Erythroblast (primary cell): ENCODE measurements at regions not wholly inside any gene's neighbourhood (a gene's known extent, or its start where the extent isn't known, plus 50 kb on each side); places are given as distances from the start of the nearest gene placed in this dataset.

Source experiments
- DNase-seq, 2 experiments: peaks; one replicate each; lab custom pipeline; 2025; lab: John Stamatoyannopoulos, UW
- GATA1 ChIP-seq: IDR thresholded peaks from 2 replicates; pipeline ENCODE4 v1.6.1; 2011; ENCODE audit warnings: low read depth, mild to moderate bottlenecking, control low read depth, low read length, moderate library complexity
- POLR2A ChIP-seq: IDR thresholded peaks from 2 replicates; pipeline ENCODE4 v1.6.1; 2011; ENCODE audit warnings: mild to moderate bottlenecking, low read length

DNA sequence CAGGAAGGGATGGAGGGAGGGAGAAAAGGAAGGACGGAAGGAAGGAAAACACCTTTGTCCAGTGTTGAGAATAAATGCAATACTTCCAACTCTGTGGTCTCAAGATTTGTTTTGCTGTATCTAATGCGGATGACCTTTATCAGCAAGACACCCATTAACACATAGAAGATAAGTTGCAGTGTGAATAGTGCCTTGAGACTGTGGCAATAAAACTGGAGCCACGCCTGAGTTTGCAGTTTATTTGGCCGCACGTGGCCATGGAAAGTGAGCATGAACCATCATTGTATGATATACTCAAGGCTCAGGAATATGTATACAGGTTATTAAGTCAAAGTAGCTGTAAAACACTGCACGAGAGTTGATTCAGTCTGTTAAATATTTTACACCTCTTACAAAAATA lies 113.6 kb upstream of the EEA1 start:
- TF ChIP-seq GATA1 (no peak), POLR2A (no peak)
- DNase-seq = no peak

DNA sequence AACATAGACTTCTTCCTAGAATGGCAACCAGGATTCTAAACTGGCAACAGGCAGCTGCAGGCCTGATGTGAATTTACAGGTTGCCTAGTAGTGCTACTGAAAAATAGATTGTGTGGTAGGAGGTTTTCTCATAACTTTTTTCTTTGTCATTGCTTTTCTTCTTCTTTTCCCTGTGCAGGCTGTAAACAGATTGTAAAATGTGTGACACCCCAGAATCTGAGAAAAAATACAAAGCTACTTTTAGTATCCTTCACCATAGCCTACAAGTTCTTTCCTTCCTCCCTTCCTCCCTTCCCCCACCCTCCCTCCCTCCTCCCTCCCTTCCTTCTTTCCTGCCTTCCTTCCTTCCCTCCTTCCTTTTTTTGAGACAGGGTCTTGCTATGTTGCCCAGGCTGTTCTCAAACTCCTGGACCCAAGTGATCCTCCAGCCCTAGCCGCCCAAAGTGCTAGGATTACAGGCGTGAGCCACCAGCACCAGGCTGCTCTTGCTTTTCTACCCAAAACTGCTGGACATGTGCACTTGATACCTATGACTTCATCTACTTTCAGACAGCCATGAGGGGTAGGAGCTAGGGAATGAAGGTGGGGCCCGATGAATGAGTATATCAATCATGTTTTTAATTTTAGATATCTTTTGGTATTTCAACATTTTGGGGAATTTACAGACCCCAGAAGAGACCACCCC lies 114.2 kb upstream of the EEA1 start:
- DNase-seq = no peak
- no peak for TF ChIP-seq GATA1
- no peak for TF ChIP-seq POLR2A

DNA sequence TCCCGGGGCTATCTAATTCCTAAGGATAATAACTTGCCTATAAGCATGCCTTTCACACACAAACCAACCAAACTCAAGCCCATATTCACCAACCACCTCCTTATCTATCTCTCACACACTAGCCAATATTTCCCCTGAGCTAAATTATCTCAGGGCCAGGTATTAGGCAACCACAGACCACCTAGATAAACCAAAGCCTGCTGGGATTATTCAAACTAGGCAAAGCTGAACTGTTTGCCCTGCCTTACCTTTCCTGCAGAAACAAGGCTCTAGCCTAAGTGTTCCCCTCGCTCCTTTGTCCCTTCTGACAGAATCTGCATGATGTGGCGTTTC lies 114.7 kb upstream of the EEA1 start:
- peak in 1 of 2 experiments; percentile 15 for DNase-seq
- TF ChIP-seq POLR2A (no peak), GATA1 (no peak)

DNA sequence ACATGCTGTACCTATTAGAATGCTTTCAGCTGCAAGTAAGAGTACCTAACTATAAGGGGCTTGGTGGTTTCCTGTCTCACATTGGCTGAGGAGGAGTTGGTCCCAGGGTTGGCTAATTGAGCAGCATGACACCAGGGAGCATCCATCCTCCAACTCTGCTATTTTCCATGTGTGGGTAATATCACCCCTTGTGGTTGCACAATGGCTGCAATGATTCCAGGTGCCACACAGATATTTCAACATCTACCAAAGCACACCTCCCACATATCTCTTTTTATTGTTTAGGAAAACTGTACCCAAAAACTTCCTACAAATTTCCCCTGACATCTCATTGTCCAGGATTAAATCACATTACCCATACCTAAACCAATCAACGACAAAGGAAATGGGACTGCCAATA lies 118.0 kb upstream of the EEA1 start:
- DNase-seq = no peak
- no peak for TF ChIP-seq POLR2A
- no peak for TF ChIP-seq GATA1

DNA sequence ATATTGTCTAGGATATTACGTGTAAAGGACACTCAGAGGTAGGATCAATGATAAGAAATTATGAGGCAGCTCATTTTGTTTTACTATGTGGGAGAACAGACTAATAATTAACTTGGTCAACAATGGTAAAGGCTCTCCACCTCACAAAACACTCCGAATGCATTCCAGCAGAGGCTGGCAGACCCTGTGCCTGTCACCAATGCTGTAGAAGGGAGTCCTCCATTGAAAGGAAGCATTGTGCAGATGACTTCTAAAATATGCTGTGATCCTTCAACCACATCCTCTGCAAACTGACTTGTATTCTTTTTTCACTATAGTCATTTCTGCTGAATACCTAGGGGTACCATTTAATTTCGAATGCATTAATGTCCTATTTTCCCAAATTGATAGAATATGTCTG lies 119.6 kb upstream of the EEA1 start:
- DNase-seq = no peak
- TF ChIP-seq GATA1 = no peak
- TF ChIP-seq POLR2A = no peak

DNA sequence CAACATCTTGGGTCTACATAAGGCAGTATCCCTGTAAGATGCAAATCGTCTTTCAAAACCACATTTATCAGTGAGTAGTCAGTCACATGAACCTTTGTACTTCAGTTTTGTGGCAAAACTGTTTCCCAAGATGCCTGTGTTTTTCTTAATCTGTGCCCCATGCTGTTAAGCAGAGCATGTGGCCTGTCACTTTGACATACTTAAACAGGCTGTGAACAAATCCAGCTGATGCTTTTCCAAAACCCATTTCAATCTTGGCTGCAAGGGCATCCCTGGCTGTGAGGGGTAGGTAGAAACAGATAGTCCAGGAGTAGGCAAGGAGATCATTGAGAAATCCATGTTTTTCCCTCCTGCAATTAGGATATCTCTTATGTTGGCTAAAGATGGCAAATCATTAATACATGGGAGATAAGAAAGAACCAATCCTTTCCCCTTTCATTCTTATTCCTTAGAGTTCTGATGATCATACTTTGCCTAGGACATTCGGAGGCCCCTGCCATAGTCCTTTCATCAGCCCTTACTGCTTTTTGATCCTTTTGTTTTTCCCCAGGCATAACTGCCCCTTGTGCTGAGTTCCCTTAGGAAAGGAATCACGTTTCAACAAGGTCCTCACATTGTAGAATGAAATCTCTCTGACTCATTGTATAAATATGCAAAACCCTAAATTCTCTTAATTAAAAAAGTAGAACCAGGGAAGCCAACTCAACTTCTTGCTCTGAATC lies 121.1 kb upstream of the EEA1 start:
- TF ChIP-seq POLR2A = no peak
- no peak for TF ChIP-seq GATA1
- DNase-seq = no peak

DNA sequence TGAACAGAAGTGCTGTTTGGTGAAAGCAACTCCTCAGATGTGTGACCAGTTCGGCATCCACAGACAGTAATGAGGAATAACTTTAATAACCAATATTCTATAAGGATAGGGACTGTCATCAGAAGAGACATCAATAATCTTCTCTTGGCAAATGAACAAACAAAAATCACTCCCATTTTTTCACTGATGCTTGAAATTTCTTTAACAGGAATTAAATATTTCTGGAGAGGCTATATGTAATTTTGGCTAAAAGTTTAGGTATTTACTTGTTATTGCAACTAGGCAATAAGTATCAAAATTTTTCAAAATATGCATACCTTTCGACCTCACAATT lies 121.6 kb upstream of the EEA1 start:
- TF ChIP-seq GATA1 (no peak), POLR2A (no peak)
- DNase-seq = no peak

DNA sequence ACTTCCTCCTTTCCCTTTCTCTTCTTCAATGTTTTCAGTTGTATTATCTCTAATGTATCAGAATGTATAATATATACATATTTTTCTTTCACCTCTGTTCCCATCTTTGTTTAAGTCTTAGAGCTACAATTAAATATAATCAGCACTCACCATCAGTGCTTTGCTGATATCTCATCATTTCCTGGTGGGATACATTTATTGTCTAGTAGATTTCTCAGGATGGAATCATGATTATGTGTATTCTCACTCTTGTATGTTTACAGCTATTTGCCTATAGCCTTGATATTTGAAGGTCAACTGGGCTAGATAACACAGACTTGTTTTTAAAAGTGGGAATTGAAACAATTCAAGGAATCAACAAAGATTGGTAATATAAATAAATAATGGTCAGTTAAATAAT lies 124.9 kb upstream of the EEA1 start:
- TF ChIP-seq GATA1 (no peak), POLR2A (no peak)
- no peak for DNase-seq

DNA sequence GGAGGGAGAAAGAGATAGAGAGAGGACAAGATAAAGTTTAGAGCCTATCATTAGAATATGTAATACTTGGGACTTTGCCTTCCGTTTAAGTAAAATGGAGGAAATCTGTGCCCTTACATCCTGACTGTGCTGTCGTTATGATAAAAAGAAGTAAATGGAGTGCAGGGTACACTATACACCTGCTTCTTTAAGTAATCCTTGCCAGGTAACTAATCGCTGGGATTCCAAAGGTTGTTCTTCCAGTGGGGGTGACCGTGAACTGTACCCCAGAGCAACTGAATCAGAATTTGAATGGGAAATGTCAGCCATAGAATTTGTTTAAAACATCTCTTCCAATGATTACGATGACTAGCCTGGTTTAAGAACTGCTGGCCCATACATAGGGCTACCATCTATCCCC lies 126.1 kb upstream of the EEA1 start:
- no peak for DNase-seq
- TF ChIP-seq GATA1 = no peak
- TF ChIP-seq POLR2A = no peak

DNA sequence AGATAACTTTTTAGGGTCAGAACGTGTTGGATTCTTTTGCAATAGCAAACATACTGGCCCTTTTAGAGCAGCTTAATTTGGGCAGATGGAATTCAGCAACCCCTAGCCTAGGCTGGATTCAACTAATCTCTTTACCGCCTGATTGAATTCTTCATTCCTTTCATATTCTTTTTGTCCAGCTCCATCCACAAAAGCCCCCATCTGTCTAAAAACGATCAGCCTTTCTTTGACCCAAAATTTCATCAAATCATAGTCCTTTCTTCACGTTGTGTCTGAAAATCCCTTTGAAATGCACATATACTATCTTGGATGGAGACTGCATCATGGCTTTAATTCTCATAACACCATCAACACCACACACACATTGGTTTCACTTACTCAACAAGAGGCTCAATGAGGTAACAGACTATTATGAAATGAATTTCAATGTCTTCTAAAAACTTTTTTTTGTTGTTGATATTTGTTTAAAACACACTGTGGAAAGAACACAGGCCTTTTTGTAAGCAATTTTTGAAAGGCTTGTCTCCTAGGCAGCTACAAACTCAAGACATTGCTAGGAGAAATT lies 128.0 kb upstream of the EEA1 start:
- no peak for DNase-seq
- TF ChIP-seq GATA1 (no peak), POLR2A (no peak)

DNA sequence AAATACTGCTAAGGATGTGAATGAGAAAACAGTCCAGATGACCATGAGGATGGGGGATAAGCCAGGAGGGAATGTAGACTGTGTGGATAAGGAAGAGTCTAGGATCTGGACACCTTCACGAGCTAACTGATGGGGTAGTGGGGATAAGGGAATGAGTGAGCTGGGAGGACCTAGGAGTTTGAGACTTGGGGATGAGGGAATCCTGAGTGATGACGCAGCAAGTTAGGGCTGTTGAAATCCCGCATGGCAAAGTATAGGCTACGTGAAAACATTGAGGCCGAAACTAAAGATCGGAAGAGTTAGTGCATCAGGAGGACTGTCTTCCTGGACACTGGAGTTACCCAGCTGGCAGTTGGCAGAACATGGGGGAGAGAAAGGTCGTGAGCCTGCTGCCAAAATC lies 129.2 kb upstream of the EEA1 start:
- TF ChIP-seq POLR2A (no peak), GATA1 (no peak)
- DNase-seq = no peak

DNA sequence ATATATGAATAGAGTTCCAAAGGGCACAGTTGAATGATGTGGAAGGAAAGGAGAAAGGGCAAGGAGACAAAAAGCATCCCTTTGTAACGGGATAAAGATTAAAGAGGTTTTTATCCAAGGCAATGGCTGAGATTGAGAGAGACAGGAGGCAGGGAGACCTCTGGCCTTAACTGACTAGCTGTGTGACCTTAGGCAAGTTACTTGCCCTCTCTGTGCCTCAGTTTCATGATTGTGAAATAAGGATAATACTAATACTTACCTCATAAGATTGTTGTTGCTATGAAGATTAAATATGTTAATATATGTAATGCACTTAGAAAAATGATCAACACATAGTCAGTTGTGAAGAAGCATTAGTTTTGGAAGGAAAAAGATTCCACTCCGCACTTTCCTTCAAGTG lies 130.2 kb upstream of the EEA1 start:
- TF ChIP-seq GATA1 (no peak), POLR2A (no peak)
- DNase-seq = no peak

DNA sequence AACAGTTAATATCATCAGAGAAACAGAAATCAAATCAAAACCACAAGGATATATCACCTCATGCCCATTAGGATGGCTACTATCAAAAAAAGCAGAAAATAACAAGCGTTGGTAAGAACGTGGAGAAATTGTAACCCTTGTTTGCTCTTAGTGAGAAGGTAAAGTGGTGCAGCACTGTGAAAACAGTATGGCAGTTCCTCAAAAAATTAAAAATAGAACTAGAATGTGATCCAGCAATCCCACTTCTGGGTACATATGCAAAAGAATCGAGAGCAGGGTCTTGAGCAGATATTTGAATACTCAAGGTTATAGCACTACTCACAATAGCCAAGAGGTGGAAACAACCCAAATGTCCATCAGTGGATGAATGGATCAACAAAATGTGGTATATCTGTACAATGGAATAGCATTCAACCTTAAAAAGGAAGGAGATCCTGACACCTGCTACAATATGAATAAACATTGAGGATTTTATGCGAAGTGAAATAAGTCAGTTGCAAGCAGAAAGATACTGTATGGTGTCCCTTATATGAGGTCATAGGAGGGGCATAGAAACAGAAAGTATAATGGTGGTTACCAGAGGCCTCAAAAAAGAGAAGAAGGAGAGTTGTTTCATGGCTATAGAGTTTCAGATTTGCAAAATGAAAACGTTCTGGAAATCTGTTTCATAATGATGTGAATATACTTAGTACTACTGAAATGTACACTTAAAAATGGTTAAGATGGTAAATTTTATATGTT lies 131.0 kb upstream of the EEA1 start:
- TF ChIP-seq POLR2A (no peak), GATA1 (no peak)
- DNase-seq = no peak
